GM18502 (cell line): ENCODE measurements at regions not wholly inside any gene's neighbourhood (a gene's known extent, or its start where the extent isn't known, plus 50 kb on each side); places are given as distances from the start of the nearest gene placed in this dataset.
"Not testable (repeated sequence)": the region's sequence is repeated elsewhere in the genome, so short reads cannot be mapped to it uniquely, and the experiment has no call there.

Experiments used
- ATAC-seq: cut with Tn5 transposase; IDR thresholded peaks from one replicate; pipeline ENCODE4 v1.9.1; 2021; ENCODE audit warnings: mild to moderate bottlenecking; ENCODE audit not compliant: unreplicated experiment, poor library complexity

DNA sequence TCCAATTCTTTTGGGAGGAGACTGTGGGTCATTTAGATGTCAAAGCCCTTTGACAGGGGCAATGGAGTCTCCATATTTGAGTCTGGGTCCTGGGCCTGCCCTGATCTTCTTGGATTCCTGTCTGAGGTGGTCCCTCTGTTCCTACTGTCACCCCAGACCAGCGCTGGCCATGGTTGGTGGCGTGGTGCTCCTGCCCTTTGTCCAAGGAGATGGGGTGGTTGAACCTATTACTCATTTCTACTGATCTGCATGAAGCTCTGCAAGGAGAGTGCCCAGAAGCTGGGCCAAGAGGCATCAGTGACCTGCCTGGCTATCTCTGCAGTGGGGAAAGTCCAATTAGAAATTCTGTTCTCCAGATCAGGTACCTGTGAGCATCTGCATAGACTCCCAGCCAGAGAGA, 355.6 kb upstream of the NUPR2 start:
- no peak for ATAC-seq

DNA sequence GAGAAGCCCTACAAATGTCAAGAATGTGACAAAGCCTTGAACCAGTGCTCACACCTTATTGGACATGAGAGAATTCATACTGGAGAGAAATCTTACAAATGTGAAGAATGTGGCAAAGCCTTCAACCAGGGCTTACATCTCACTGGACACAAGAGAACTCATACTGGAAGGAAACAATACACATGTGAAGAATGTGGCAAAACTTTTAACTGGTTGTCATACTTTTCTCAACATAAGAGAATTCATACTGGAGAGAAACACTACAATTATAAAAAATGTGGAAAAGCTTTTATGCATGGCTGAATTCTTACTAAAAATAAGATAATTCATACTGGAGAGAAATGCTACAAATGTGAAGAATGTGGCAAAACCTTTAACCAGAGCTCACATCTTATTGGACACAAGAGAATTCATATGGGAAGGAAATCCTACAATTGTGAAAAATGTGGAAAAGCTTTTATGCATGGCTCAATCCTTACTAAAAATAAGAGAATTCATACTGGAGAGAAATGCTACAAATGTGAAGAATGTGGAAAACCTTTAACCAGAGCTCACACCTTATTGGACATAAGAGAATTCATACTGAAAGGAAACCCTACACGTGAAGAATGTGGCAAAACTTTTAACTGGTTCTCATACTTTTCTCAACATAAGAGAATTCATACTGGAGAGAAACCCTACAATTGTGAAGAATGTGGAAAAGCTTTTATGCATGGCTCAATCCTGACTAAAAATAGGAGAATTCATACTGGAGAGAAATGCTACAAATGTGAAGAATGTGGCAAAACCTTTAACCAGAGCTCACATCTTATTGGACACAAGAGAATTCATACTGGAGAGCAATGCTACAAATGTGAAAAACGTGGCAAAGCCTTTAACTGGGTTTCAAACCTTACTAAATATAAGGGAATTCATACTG, 350.6 kb upstream of the NUPR2 start:
- not testable (repeated sequence) for ATAC-seq

DNA sequence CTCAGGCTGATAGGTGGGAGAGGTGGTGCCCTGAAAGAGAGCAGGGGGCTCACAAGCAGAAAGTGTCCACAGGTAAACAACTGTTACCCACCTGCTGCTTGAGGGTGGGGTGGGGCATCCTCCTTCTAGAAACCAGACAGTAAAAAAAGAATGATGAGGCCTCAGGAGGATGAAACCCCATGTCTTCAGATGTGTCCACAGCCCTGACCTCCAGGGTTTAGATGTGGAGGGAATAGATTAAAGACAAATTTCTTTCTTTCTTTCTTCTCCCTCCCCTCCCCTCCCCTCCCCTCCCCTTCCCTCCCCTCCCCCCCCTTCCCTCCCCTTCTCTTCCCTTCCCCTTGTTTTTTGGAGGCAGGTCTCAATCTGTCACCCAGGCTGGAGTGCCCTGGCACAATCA, 333.5 kb upstream of the NUPR2 start:
- ATAC-seq, result no peak

DNA sequence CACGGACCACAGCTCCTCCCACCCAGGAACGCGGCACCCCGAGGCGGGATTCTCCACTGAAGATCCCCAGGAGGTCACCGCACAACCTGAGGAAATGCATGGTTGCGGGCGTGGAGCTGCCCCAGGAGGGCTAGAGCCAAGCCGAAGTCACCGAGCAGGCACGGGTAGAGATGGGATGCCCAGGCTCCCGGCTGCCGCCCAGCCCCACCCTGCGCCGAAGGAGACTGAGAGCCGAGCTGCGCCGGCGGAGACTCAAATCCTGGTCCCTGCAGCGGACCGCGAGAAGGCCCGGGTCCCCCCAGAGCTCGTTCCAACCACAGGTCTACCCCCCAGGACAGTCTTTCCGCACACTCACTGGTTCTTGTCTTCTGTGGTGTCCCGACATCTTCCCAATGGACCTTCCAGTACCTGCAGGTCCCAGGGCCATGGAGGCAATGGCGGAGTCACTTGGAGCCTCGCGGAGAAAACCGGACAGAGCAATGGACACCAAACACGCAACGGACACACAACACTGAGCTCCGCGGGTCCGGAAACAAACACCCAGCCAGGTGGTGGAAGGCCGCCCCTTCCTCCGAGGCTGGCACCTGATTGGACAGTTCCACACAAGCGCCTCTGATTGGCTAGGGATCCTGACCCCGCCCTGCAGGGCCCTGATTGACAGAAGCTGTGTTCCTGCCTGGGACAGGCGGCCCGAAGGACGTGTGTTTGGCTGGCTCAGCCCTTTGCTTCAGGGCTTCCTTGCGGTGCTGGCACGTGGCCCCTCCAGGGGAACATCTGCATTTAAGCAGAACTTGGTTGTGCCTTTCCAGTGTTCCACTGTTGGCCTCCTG, 331.9 kb upstream of the NUPR2 start:
- ATAC-seq, result no peak

DNA sequence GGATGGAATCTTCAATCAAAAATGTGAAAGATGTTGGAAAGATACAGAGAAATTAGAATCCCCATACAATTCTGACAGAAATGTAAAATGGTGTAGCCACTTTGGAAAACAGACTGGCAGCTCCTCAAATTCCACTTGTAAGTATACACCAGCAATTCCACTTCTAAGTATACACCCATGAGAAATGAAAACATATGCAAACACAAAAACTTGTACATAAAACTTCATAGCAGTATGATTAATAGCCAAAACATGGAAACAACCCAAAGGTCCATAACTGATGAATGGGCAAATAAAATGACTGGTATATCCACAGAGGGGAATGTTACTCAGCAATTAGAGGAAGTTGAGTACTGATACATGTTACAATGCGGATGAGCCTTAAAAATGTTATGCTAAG, 304.3 kb upstream of the NUPR2 start:
- not testable (repeated sequence) for ATAC-seq

DNA sequence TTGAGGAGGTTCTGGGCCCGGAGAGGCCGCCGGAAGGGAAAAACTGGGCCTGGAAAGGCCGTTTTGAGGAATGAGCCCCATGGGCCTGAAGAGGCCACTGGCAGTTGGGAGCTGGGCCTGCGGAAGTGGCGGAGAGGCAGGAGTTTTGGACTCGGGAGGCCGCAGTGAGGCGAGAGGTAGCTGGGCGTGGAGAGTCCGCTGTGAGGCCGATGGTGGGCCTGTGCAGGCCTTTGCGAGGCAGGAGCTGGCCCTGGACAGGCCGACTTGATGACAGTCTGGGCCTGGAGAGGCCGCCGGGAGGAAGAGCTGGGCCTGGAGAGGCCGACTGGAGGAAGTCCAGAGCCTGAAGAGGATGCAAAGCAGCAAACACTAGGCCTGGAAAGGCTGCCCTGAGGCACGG, 259.0 kb upstream of the NUPR2 start:
- no peak for ATAC-seq

DNA sequence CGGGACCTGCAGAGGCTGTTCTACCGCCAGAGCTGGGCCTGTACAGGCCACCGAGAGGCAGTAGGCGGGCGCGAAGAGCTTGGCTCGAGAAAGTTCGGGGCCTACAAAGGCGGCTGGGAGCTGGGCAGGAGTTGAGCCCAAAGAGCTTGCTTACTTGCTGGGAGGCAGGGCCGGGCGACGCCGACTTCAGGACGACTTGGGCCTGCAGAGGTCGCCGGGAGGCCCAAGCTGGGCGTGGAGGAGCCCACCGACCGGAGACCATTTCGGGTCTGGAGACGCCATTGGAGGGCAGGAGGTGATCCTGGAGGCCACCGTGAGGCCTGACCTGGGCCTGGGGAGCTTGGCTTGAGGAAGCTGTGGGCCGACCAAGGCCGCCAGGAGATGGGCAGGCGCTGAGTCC, 258.4 kb upstream of the NUPR2 start:
- not testable (repeated sequence) for ATAC-seq

DNA sequence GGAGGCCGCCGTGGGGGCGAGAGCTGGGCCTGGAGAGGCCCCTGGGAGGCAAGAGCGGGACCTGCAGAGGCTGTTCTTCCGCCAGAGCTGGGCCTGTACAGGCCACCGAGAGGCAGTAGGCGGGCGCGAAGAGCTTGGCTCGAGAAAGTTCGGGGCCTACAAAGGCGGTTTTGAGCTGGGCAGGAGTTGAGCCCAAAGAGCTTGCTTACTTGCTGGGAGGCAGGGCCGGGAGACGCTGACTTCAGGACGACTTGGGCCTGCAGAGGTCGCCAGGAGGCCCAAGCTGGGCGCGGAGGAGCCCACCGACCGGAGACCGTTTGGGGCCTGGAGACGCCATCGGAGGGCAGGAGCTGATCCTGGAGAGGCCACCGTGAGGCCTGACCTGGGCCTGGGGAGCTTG, 257.1 kb upstream of the NUPR2 start:
- not testable (repeated sequence) for ATAC-seq

DNA sequence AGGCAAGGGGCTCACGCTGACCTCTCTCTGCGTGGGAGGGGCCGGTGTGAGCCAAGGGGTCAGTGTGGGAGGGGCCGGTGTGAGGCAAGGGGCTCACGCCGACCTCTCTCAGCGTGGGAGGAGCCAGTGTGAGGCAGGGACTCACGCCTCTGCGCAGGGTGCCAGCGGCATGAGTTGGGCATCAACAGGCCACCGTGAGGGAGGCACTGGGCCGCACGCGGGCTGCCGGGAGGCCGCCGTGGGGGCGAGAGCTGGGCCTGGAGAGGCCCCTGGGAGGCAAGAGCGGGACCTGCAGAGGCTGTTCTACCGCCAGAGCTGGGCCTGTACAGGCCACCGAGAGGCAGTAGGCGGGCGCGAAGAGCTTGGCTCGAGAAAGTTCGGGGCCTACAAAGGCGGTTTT, 255.6 kb upstream of the NUPR2 start:
- ATAC-seq, result not testable (repeated sequence)

DNA sequence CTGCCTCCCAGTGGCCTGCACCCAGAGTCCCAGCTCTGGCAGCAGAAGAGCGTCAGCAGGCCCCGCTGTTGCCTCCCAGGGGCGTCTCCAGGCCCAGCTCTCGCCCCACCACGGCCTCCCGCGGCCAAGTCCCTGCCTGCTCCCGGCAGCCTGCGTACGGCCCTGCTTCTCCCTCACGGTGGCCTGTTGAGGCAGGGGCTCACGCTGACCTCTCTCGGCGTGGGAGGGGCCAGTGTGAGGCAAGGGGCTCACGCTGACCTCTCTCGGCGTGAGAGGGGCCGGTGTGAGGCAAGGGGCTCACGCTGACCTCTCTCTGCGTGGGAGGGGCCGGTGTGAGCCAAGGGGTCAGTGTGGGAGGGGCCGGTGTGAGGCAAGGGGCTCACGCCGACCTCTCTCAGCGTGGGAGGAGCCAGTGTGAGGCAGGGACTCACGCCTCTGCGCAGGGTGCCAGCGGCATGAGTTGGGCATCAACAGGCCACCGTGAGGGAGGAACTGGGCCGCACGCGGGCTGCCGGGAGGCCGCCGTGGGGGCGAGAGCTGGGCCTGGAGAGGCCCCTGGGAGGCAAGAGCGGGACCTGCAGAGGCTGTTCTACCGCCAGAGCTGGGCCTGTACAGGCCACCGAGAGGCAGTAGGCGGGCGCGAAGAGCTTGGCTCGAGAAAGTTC, 254.1 kb upstream of the NUPR2 start:
- ATAC-seq, result not testable (repeated sequence)

DNA sequence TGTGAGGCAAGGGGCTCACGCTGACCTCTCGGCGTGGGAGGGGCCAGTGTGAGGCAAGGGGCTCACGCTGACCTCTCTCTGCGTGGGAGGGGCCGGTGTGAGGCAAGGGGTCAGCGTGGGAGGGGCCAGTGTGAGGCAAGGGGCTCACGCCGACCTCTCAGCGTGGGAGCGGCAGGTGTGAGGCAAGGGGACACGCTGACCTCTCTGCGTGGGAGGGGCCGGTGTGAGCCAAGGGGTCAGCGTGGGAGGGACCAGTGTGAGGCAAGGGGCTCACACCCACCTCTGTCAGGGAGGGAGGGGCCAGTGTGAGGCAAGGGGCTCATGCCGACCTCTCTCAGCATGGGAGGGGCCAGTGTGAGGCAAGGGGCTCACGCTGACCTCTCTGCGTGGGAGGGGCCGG, 251.7 kb upstream of the NUPR2 start:
- not testable (repeated sequence) for ATAC-seq

DNA sequence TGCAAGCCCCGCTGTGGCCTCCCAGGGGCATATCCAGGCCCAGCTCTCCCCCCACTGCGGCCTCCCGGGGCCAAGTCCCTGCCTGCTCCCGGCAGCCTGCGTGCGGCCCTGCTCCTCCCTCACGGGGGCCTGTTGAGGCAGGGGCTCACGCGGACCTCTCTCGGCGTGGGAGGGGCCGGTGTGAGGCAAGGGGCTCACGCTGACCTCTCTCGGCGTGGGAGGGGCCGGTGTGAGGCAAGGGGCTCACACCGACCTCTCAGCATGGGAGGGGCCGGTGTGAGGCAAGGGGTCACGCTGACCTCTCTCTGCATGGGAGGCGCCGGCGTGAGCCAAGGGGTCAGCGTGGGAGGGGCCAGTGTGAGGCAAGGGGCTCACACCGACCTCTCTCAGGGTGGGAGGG, 251.2 kb upstream of the NUPR2 start:
- ATAC-seq, result not testable (repeated sequence)

DNA sequence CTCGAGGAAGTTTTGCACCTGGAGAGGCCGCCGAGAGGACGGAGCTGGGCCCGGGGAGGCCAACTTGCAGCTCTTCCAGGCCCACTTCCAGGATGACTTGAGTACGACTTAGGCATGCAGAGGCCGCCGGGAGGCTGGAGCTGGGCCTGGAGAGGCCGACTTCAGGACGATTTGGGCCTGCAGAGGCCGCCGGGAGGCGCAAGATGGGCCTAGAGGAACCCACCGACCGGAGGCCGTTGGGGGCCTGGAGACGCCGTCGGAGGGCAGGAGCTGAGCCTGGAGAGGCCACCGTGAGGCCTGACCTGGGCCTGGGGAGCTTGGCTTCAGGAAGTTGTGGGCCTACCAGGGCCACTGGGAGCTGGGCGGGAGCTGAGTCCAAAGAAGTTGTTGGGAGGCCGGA, 250.5 kb upstream of the NUPR2 start:
- not testable (repeated sequence) for ATAC-seq

DNA sequence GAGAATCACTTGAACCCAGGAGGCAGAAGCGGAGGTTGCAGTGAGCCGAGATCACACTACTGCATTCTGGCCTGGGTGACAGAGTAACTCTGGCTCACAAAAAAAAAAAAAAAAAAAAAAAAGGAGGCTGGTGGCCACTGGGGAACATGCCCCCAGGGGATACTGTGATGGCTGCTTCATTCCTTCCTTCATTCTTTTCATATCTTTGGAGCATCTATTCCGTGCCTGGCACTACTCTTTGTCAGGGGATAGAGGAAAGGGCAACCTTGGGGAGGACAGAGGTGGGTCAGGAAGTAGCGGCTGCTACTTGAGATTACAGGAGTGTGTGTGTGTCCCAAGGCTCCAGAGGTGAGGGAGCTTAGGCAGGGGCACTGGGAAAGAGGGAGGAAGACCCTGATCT, 236.4 kb upstream of the NUPR2 start:
- not testable (repeated sequence) for ATAC-seq

DNA sequence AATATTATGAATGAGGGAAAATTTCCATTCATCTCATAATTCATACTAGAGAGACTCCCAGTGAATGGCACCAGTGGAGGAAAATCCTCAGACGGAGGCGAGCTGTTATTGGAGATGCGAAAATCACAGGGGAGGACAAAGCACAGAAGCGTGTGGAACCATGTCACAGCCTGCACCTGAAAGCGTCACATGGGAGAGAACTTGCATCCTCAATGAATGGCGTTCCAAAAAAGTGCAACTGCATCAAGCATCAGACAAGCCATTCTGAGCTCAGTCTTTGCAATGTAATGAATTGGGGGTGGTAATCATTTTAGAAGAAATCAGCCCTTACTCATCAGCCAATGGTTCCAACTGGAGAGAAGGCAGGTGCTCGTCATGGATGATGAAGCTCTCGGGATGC, 235.0 kb upstream of the NUPR2 start:
- ATAC-seq, result not testable (repeated sequence)

DNA sequence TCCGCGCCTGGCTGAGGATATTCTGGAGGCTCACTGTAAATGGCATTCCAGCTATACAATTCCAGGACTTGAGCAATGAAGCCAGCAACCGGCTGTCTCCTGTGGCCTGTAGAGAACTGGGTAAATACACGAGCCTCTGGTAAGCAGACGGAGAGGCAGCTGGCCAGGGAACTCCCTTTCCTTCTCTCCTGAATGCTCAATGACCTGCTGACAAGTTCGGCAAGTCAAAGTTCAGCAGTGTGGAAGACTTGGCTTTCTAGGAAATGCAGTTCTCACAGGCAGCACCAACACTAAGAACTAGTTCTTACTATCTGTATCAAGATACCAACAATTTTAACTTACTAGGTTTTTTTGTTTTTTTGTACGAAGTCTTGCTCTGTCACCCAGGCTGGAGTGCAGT, 232.1 kb upstream of the NUPR2 start:
- ATAC-seq, result not testable (repeated sequence)

DNA sequence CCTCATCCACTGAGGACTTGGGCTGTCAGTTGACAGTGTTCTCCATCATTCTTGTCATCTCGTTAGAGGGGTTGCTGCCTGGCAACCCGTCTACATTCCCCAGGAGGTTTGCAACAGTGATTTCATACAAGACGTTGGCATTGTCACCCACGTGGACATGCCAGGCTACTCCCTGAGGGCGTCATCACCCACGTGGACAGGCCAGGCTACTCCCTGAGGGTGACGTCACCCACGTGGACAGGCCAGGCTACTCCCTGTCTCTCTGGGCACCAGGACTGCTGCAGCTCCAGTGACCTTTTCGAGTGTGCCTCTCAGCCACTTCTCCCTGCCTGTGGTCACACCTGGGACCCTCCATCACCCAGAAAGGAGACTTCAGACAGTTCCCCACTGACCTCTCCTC, 212.1 kb upstream of the NUPR2 start:
- not testable (repeated sequence) for ATAC-seq

DNA sequence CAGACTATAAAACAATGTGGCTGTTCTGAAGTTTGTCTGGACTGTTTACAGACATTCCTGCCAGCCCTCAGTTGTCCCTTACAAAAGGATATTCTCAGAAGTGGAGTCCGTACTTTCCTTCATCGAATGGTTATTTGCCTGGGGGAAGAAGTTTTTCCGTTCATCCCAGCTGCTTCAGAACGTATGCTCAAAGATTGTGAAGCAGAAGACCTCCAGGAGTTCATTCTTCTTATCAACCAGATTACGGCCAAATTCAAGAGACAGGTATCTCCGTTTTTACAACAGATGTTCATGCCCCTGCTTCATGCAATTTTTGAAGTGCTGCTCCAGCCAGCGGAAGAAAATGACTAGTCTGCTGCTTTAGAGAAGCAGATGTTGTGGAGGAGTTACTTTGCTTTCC, 174.3 kb upstream of the NUPR2 start:
- no peak for ATAC-seq

DNA sequence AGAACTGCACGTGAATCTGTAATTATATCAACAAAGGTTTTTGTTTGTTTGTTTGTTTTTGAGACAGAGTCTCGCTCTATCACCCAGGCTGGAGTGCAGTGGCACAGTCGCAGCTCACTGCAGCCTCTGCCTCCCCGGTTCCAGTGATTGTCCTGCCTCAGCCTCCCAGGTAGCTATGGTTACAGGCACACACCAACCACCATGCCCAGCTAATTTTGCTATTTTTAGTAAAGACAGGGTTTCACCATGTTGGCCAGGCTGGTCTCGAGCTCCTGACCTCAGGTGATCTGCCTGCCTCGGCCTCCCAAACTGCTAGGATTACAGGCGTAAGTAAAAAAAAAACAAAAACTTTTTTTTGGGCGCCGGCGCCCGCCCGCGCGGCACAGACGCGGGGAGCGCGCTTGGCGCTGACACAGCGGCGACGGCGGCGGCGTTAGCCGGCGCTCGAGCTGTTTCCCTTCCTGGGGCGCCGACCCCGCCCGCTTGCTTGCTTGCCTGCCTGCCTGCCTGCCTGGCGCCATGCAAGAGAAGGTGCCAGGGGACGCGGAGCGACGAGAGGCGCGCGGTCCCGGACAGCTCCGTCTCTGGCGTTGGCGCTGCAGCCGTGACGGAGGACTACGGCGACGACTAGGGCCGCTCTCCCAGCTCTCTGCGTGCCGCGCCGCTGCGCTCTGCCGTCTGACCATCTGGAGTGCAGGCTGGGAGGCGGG, 171.4 kb upstream of the NUPR2 start:
- ATAC-seq, result no peak

DNA sequence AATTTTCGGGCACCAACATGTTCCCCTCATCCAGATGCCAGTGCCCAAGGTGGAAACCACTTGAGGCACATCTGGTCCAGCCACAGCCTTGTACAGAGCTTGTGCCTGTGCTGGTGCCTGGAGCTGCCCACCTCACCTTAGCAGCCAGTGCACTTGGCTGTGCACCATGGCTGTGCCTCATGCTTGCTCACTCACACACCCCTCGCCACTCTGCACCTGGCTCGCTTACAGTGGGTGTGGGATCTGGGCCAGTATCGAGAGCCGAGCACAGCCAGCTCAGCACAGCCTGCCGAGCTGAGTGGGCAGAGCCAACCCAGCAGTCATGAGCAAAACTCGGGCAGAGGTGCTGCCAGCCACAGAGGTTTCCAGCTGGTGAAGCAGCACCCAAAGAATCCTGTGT, 139.9 kb upstream of the NUPR2 start:
- no peak for ATAC-seq
